Lung (tissue), 11 donors: ENCODE measurements at regions not wholly inside any gene's neighbourhood (a gene's known extent, or its start where the extent isn't known, plus 50 kb on each side); places are given as distances from the start of the nearest gene placed in this dataset.
A peak's percentile ranks its signal among the peaks of the same experiment; 100 is the strongest.

Experiments used
- ATAC-seq: fragments of 200-7000 bp; cut with Tn5 transposase; one replicate; pipeline ENCODE4 v1.9.1; 2020; ENCODE audit warnings: moderate number of reproducible peaks; ENCODE audit not compliant: insufficient read depth, low FRiP score
- DNase-seq, 3 donors: peaks; one replicate each; pipeline ENCODE4 v3.0.0-alpha.2; 2013 to 2017
- H3K27ac ChIP-seq, 2 donors: one replicate each; pipeline ENCODE4 v1.5.1; 2013; ENCODE audit warnings: mild to moderate bottlenecking in 2 of 2, moderate library complexity in 2 of 2, control low read depth in 1 of 2, inconsistent platforms in 1 of 2, low read depth in 1 of 2, low read length in 1 of 2
- H3K27me3 ChIP-seq, 3 donors: one replicate each; pipeline ENCODE4 v1.5.1; 2013; ENCODE audit warnings: low read length in 2 of 3; ENCODE audit not compliant: control insufficient read depth in 3 of 3, insufficient read depth in 3 of 3
- H3K36me3 ChIP-seq, 4 donors: one replicate each; pipeline ENCODE4 v1.5.1; 2013; ENCODE audit warnings: low read length in 4 of 4, mild to moderate bottlenecking in 1 of 4, moderate library complexity in 1 of 4; ENCODE audit not compliant: control insufficient read depth in 4 of 4, insufficient read depth in 4 of 4
- H3K4me1 ChIP-seq, 5 donors: one replicate each; pipeline ENCODE4 v1.5.1; 2013; ENCODE audit warnings: low read length in 5 of 5, mild to moderate bottlenecking in 2 of 5, moderate library complexity in 1 of 5; ENCODE audit not compliant: control insufficient read depth in 5 of 5, insufficient read depth in 5 of 5
- H3K4me3 ChIP-seq: one replicate; pipeline ENCODE4 v1.5.1; 2013; ENCODE audit warnings: mild to moderate bottlenecking, control low read depth, moderate library complexity
- H3K9ac ChIP-seq, 2 donors: one replicate each; pipeline ENCODE4 v1.5.1; 2013; ENCODE audit warnings: low read length in 2 of 2, control low read depth in 1 of 2; ENCODE audit not compliant: insufficient read depth in 1 of 2
- H3K9me3 ChIP-seq, 4 donors: one replicate each; pipeline ENCODE4 v1.5.1; 2013; ENCODE audit warnings: low read length in 3 of 4, mild to moderate bottlenecking in 1 of 4, moderate library complexity in 1 of 4; ENCODE audit not compliant: control insufficient read depth in 4 of 4, insufficient read depth in 3 of 4
- WGBS, 2 donors: extraction: QIAGEN DNeasy Blood & Tissue Kit; methylation state at CpG; one replicate each; pipeline ENCODE4 v1.1.7; 2013; 5-methylcytosine and 5-hydroxymethylcytosine counted together
- TF ChIP-seq, protein P1 (sequence below): IDR thresholded peaks from 2 replicates; pipeline ENCODE4 v1.5.1; 2012; ENCODE audit warnings: mild to moderate bottlenecking; ENCODE audit errors: control extremely low read depth, extremely low read depth
- donor health status: control.
- donor health status: control.
- donor health status: Bipolar disorder and iron deficiency.
- donor health status: healthy.
- donor health status: DM: yes; HTN: yes; CAD: no.

- H3K9me3 ChIP-seq: peaks cover 0 to 3% (median 0%) of the 10 kb centered on the region in 4 donors
- no peak overlapping the region for H3K4me3 ChIP-seq
- H3K4me1 ChIP-seq: no peaks in the 10 kb centered on the region
- WGBS, 2 donors: 93 to 94% methylated on average over 1 of the region's 1 CpG
- DNase-seq (no peak), ATAC-seq (no peak)
- TF ChIP-seq, protein P1, sequence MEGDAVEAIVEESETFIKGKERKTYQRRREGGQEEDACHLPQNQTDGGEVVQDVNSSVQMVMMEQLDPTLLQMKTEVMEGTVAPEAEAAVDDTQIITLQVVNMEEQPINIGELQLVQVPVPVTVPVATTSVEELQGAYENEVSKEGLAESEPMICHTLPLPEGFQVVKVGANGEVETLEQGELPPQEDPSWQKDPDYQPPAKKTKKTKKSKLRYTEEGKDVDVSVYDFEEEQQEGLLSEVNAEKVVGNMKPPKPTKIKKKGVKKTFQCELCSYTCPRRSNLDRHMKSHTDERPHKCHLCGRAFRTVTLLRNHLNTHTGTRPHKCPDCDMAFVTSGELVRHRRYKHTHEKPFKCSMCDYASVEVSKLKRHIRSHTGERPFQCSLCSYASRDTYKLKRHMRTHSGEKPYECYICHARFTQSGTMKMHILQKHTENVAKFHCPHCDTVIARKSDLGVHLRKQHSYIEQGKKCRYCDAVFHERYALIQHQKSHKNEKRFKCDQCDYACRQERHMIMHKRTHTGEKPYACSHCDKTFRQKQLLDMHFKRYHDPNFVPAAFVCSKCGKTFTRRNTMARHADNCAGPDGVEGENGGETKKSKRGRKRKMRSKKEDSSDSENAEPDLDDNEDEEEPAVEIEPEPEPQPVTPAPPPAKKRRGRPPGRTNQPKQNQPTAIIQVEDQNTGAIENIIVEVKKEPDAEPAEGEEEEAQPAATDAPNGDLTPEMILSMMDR: no peak
- no peaks in the 10 kb centered on the region for H3K27me3 ChIP-seq
- H3K36me3 ChIP-seq: no peaks in the 10 kb centered on the region
- H3K27ac ChIP-seq: no peak overlapping the region
- H3K9ac ChIP-seq: no peak overlapping the region
Observed at GRCh38 chr2:228611171-228611570, 429.7 kb upstream of the SPHKAP start.

- H3K4me3 ChIP-seq: no peak overlapping the region
- H3K27ac ChIP-seq: no peak overlapping the region
- peaks cover 0 to 6% (median 0%) of the 10 kb centered on the region in 5 donors for H3K4me1 ChIP-seq
- H3K9me3 ChIP-seq: no peaks in the 10 kb centered on the region
- no peak overlapping the region for H3K9ac ChIP-seq
- ATAC-seq: no peak
- no peaks in the 10 kb centered on the region for H3K27me3 ChIP-seq
- 55 to 60% methylated on average over 2 of the region's 2 CpGs for WGBS, 2 donors
- H3K36me3 ChIP-seq: no peaks in the 10 kb centered on the region
- DNase-seq: peak in 2 of 3 donors; percentile 14 to 37
- TF ChIP-seq, protein P1: no peak
Observed at GRCh38 chr2:228602288-228602687, 420.8 kb upstream of the SPHKAP start.

DNA sequence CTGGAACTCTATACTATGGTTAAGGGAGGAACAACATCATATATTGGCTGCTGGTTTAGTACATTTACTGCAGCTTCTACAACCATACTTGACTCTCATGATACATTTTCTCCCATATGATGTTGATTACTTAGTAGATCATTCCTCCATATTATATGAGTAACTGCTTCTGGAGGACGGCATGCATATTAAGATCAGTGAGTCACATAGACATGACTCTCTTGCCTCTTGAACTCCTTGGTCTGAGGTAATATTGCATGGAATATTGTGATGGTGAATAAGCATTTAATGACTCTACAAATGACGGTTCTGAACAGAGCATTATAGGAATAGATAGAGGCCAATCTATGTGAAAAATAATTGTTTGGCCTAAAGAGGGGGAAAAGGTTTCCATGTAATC is 418.8 kb upstream of the SPHKAP start:
- no peak overlapping the region for H3K9ac ChIP-seq
- WGBS, 2 donors: 74 to 98% methylated on average over 2 of the region's 2 CpGs
- no peaks in the 10 kb centered on the region for H3K9me3 ChIP-seq
- no peak overlapping the region for H3K4me3 ChIP-seq
- H3K27ac ChIP-seq: no peak overlapping the region
- no peak for DNase-seq
- H3K4me1 ChIP-seq: peaks cover 0 to 6% (median 0%) of the 10 kb centered on the region in 5 donors
- no peak for ATAC-seq
- no peaks in the 10 kb centered on the region for H3K36me3 ChIP-seq
- TF ChIP-seq, protein P1: no peak
- H3K27me3 ChIP-seq: no peaks in the 10 kb centered on the region

GRCh38 chr2:228599781-228600180 is 418.3 kb upstream of the SPHKAP start:
- Histone ChIP-seq H3K9ac (no peak overlapping the region), H3K27me3 (no peaks in the 10 kb centered on the region), H3K9me3 (no peaks in the 10 kb centered on the region), H3K27ac (no peak overlapping the region), H3K4me3 (no peak overlapping the region), H3K36me3 (no peaks in the 10 kb centered on the region), H3K4me1 (peaks cover 0 to 6% (median 0%) of the 10 kb centered on the region in 5 donors)
- 89 to 93% methylated on average over 1 of the region's 1 CpG for WGBS, 2 donors
- DNase-seq: no peak
- TF ChIP-seq, protein P1: no peak
- no peak for ATAC-seq
